ENCODE measurements at regions not wholly inside any gene's neighbourhood (a gene's known extent, or its start where the extent isn't known, plus 50 kb on each side); places are given as distances from the start of the nearest gene placed in this dataset.
"Not testable (repeated sequence)": the region's sequence is repeated elsewhere in the genome, so short reads cannot be mapped to it uniquely, and the experiment has no call there.

- DNase-seq (ENCODE audit: extremely low read depth, low read depth) = no peak
These were observed 149.7 kb downstream of the MREG start for GRCh38 chr2:215863687-215864086.

GRCh38 chr2:215862351-215862771, 151.0 kb downstream of the MREG start:
- no peak for DNase-seq (ENCODE audit: extremely low read depth, low read depth)

- DNase-seq (ENCODE audit: extremely low read depth, low read depth) = no peak
These were observed 151.6 kb downstream of the MREG start for GRCh38 chr2:215861607-215862350.

GRCh38 chr2:215856080-215856479, 157.3 kb downstream of the MREG start:
- no peak for DNase-seq (ENCODE audit: extremely low read depth, low read depth)

GRCh38 chr2:215855308-215855707, 158.0 kb downstream of the MREG start:
- not testable (repeated sequence) for DNase-seq (ENCODE audit: extremely low read depth, low read depth)

GRCh38 chr2:215854008-215854407, 159.3 kb downstream of the MREG start:
- no peak for DNase-seq (ENCODE audit: extremely low read depth, low read depth)

GRCh38 chr2:215851696-215852095, 161.7 kb downstream of the MREG start:
- no peak for DNase-seq (ENCODE audit: extremely low read depth, low read depth)

GRCh38 chr2:215851082-215851481, 162.3 kb downstream of the MREG start:
- DNase-seq (ENCODE audit: extremely low read depth, low read depth) = no peak

GRCh38 chr2:215850380-215850779, 163.0 kb downstream of the MREG start:
- no peak for DNase-seq (ENCODE audit: extremely low read depth, low read depth)

- DNase-seq (ENCODE audit: extremely low read depth, low read depth) = no peak
These were observed 163.6 kb downstream of the MREG start for GRCh38 chr2:215849771-215850170.

- no peak for DNase-seq (ENCODE audit: extremely low read depth, low read depth)
These were observed 164.7 kb downstream of the MREG start for GRCh38 chr2:215848698-215849097.

GRCh38 chr2:215848146-215848545, 165.2 kb downstream of the MREG start:
- DNase-seq (ENCODE audit: extremely low read depth, low read depth) = no peak

GRCh38 chr2:215847718-215848117, 165.6 kb downstream of the MREG start:
- no peak for DNase-seq (ENCODE audit: extremely low read depth, low read depth)

GRCh38 chr2:215847056-215847455, 166.3 kb downstream of the MREG start:
- no peak for DNase-seq (ENCODE audit: extremely low read depth, low read depth)

- DNase-seq (ENCODE audit: extremely low read depth, low read depth) = no peak
These were observed 167.3 kb downstream of the MREG start for GRCh38 chr2:215845839-215846586.

- no peak for DNase-seq (ENCODE audit: extremely low read depth, low read depth)
These were observed 169.8 kb downstream of the MREG start for GRCh38 chr2:215843579-215843978.

- DNase-seq (ENCODE audit: extremely low read depth, low read depth) = no peak
These were observed 172.1 kb downstream of the MREG start for GRCh38 chr2:215841175-215841816.

GRCh38 chr2:215839816-215840215, 173.5 kb downstream of the MREG start:
- no peak for DNase-seq (ENCODE audit: extremely low read depth, low read depth)

- DNase-seq (ENCODE audit: extremely low read depth, low read depth) = no peak
These were observed 174.0 kb downstream of the MREG start for GRCh38 chr2:215839309-215839708.

- DNase-seq (ENCODE audit: extremely low read depth, low read depth) = no peak
These were observed 176.5 kb downstream of the MREG start for GRCh38 chr2:215836881-215837280.

- no peak for DNase-seq (ENCODE audit: extremely low read depth, low read depth)
These were observed 177.7 kb downstream of the MREG start for GRCh38 chr2:215835657-215836056.

GRCh38 chr2:215835231-215835630, 178.1 kb downstream of the MREG start:
- DNase-seq (ENCODE audit: extremely low read depth, low read depth) = no peak
